Activated CD4-positive, alpha-beta T cell treated with anti-CD3 and anti-CD28 coated beads, Interleukin-2, Interleukin-6, amounts not matched to agents 100 ng/mL and 50 ng/mL, durations not matched to agents 16 hours and 8 hours (primary cell): ENCODE measurements at regions not wholly inside any gene's neighbourhood (a gene's known extent, or its start where the extent isn't known, plus 50 kb on each side); places are given as distances from the start of the nearest gene placed in this dataset.

ENCODE experiments used
- DNase-seq: peaks from one replicate; pipeline ENCODE4 v3.0.0-alpha.2; 2020

DNA sequence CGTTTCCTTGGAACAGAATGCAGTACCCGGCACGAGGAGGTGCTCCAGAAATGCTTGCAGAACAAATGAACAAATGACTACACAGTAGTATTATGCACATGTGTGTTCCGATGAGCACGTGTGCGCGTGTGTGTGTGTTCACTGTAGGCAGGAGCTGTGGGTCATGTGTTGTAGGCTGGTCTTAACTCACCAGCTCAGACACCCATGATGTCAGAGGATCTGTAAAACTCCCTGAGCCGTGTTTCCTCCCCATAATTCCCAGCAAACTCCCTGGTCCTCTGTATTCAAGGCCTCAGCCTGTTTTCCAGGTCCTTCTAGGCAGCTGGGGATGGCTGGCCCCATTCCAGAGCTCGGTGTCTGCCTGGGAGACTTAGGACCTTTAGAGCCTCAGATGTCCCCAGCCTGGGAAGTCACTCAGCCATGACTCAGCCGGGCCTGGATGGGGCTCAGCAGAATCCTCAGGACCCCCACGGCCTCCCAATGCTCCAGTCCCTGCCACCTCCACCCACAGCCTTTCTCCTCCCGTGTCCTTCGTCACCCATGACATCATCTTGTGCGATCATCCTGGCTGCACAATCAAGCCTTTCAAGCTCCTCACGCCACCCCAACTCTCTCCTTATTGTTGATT, 475.0 kb upstream of the SULF2 start:
- no peak for DNase-seq

DNA sequence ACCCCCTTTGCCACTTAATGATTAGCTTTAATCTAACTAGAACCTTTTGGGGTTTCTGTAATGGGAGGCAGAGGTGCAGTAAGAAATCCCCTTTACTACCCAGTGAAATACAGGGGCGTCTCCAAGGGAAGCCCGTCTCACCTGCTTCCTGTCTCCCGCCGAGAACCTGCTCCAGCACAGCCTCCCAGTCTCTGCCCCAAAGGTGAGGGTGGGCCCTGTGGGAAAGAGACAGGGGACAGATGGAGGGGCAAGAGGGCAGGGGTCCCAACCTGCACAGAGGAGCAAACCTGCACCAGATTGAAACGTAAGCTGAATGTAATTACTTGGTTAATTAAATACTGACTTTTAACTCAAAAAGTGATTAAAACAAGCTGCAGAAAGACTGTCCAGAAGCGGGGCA, 474.2 kb upstream of the SULF2 start:
- DNase-seq, result no peak

DNA sequence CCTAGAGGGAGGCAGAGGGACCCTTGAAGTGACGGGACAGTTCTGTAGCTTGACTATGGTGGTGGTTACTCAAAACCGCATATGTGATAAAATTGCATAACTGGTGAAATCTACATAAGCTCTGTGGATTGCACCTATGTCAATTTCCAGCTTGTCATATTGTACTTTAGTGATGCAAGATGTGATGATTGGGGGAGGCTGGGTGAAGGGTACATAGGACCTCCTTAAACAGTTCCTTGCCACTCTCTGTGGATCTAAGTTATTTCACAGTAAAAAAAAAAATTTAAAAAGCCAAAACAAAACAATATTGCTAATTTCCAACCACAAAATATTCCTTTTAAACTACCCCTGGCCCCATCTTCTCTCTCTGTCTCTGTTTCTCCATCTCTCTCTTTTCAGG, 472.6 kb upstream of the SULF2 start:
- no peak for DNase-seq

GRCh38 chr20:48247961-48248360, 462.7 kb upstream of the SULF2 start:
- no peak for DNase-seq

GRCh38 chr20:48246061-48246790, 460.9 kb upstream of the SULF2 start:
- no peak for DNase-seq

- no peak for DNase-seq
These were observed 457.3 kb upstream of the SULF2 start for GRCh38 chr20:48242623-48243022.

- no peak for DNase-seq
These were observed 456.2 kb upstream of the SULF2 start for GRCh38 chr20:48241482-48241881.

- DNase-seq, result no peak
These were observed 453.5 kb upstream of the SULF2 start for GRCh38 chr20:48238781-48239180.

DNA sequence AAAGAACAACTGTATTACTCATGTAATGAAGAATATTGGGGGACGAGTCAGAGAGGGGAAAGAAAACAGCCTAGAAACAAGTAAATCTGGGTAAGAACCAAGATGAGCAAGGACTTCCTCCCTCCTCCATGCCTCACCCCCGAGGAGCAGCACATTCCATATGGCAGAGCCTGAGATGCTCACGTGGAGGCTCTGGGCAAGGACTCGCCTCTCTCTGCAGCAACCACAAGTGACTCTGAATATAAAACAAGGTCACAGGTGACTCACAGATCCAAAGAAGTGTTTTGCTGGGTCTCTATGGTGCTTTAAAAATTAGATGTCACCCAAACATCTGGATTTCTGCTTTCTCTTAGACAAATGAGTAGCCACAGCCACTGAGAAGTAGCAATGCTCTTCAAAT, 453.0 kb upstream of the SULF2 start:
- DNase-seq, result no peak

DNA sequence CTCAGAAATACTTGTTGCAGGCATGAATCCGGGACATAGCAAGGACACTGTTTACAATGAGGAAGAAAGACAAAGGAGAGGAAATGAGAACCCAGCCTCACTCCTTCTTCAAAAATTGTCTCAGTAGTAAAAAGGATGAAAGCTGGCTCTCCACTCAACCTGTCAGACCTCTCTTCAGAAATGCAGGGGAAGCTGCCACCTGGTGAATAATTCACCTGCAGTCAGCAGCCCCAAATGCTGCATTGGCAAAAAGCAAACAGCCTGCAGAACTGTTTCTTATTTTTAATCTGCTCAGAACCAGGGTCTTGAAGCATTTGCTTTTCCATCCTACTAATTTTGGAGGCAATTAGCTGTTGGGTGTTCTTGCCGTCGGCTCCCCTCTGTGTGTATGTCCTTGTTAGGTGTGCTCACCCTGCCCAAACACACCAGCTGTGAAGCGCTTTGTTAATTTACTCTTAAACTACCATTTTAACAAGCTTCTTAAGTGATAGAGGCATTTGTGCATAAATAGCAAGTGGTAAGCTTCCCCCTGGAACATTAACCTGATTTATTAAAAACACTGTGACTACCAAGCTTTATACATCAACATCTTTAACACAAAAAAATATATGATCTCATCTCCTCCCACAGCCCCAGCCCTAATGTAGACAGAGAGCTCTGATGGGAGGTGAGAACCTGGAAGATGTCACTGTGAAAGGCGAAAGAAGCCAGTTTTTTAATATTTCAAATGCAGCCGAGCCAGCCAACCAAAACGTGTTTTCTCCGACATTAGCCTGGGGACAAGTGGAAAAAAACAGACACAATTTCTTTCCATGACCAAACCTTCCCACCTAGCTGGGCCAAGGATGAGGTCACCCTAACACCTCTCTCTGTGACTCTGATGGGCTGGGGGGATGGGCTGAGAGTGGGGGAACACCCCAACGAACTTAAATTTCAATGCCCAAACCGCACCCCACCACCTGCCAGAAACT, 451.0 kb upstream of the SULF2 start:
- DNase-seq, result no peak

GRCh38 chr20:48234951-48235350, 449.7 kb upstream of the SULF2 start:
- no peak for DNase-seq

DNA sequence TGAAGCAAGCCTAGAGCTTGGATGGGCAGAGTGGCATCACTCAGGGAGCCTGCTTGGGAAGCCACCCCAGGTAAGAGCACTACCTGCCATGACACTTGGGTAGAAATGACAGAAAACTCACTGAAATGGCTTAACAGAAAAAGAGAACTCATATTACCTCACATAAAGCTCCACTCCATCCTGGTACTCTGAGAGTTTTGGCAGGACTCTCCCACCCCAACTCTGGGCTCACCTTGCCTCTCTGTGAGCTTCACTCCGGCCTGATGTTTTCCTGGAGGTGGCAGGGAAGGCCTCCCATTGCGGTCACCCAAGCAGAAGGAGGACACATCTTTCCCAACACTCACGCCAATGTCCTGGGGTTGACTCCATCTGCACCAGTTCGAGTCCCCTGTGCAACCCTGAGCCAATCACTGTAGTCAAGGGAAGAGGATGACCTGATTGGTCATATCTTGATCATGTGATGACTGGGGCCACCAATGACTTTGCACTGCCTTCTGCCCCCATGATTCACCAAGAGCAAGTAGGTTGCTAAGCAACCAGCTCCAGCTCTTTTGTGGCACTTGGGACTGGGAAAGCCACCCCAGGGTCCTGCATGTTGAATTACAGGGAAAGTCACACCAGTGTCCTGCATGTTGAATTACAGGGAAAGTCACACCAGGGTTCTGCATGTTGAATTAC, 446.1 kb upstream of the SULF2 start:
- DNase-seq, result no peak

DNA sequence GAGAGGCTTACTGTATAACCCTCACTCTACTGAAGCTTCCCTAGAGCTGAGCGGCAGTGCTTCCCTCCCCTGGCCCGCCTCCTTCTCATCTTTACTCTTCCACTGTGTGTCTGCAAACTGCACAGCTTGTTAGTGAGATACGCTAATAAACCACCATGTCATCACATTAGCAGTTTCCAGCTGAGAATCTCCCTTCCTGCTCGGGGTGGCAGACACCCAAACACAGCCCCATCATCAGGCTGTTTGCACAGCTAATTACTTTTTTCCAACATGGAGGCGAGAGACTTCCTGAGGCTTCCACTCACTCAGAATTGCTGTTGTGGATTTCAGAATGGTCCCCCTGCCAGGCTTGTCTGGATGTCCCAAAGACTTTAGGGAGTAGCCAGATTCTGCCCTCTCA, 444.9 kb upstream of the SULF2 start:
- no peak for DNase-seq

DNA sequence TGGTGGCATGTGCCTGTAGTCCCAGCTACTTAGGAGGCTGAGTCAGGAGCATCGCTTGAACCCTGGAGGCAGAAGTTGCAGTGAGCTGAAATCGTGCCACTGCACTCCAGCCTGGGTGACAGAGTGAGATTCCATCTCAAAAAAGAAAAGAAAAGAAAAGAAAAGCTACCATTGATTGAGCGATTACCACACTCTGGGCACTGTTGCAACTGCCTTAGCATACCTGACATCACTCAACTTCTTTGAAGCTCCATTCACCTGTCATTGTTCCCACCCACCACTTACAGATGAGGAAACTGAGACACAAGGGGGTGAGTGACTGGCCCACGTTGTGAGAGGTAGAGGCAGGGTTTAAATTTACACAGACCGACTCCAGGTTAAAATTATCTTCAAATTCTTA, 442.1 kb upstream of the SULF2 start:
- DNase-seq, result no peak

DNA sequence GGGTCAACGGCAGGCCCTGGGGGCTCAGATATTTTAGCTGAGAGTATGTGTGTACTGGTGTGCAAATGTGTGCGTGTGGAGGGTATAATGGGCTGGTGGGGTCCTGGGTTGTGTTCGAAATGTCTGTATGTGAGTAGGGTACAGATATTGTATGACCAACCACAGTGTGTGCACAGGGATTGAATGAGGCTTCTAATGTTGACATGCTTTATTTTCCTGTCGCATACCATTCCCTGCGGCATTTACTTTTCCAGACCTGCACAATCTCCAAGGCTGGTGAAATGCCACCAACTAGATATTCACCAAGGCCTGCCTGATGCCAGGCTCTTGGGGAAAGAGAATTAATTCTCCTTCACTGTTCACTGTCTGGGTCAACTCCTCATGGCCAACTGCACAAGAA, 441.4 kb upstream of the SULF2 start:
- DNase-seq, result no peak

DNA sequence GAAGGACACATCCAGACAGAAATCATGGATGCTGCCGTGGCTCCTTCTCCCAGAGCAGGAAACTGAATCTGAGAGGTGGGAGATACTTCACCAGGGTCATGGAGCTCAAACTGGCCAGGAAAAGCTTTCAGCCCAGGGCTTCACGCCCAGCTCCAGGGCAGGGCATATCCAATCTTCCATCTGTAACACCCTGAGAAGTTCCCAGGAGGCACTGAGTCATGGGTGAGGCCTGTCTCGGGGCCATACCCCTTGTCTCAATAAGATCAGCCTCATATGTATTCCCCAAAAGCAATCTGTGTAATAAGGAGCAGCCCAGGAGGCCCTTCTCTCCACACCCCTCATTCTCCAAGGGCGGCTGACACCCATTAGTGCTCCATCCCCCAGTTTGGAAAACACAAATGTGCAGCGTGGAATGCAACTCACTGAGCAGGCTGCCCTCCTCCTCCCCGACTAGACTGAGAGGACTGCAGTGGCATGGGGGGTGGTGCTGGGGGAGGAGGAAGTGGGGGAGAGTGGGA, 439.3 kb upstream of the SULF2 start:
- DNase-seq, result no peak

- DNase-seq, result no peak
These were observed 438.4 kb upstream of the SULF2 start for GRCh38 chr20:48223715-48224114.

DNA sequence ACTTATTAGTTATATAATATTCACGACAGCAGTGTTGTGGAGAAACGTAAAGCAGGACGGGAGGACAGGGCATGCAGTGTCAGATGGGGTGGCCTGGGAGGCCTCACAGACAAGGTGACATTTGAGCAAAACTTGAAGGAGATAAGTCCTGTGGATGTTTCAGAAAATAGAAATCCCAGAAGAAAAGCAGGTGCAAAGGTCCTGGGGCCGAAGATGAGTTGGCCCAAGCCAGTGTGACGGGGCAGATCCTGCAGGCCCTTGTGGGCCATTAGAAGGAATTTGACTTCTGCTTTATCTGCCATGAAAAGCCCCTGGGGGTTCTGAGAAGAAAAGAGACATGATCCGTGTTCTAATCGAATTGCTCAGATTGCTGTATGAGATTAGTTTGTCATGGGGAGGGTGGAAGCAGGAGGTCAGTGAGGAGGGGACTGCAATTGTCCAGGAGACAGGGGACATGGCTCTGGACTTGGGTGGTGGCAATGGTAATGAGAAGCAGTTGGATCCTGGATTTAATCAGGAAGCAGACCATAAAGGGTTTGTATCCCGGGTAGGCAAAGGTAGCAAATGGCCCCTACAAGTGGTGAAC, 437.4 kb upstream of the SULF2 start:
- no peak for DNase-seq

GRCh38 chr20:48220033-48220633, 434.9 kb upstream of the SULF2 start:
- DNase-seq, result no peak

DNA sequence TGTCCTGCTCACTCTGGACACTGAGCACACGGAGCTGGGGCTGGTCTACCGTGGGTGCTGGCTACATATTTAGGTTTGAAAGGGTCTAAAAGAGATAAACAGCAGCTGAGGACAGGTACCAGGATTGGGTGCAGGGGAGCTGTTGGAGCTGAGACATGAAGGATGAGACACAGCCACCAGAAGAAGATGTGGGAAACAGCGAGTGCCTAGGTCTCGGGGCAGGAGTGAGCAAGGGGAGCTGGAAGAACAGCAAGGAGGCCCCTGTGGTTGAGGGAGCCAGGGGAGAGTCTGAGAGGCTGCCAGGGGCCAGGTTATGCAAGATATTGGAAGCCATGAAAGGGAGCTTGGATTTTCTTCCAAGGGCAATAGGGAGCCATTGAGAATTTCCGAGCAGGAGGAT, 434.0 kb upstream of the SULF2 start:
- DNase-seq, result no peak

DNA sequence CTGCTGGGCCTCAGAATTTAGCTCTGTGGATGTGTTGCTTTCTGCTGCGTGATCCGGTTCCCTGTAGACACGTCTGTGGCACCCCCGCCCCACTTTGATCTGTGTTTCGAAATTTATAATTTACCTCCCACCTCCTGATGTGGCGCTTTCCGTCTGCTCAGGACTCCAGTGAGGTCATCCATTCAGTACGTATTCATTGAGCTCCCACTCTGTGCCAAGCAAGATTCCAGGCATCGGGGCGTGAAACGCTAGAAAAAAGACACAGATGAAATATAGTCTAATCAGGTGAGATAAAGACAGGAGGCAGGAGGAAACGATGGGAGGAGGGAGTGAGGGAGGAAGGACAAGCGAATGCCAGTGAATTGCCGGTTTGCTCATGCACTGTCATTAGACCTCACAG, 431.9 kb upstream of the SULF2 start:
- no peak for DNase-seq

GRCh38 chr20:48215536-48215935, 430.3 kb upstream of the SULF2 start:
- DNase-seq, result no peak
